Ovary (tissue), 7 donors: ENCODE measurements at regions not wholly inside any gene's neighbourhood (a gene's known extent, or its start where the extent isn't known, plus 50 kb on each side); places are given as distances from the start of the nearest gene placed in this dataset.

Experiments used
- DNase-seq, 5 donors: peaks; one replicate each; pipeline ENCODE4 v3.0.0-alpha.2; 2019 to 2020
- H3K27ac ChIP-seq, 2 donors: fragments of 200-600 bp; one replicate each; pipeline versions ENCODE4 v1.5.1 to v1.8.0; 2019 to 2022
- H3K27me3 ChIP-seq: fragments of 200-600 bp; one replicate; pipeline ENCODE4 v1.8.0; 2022
- H3K36me3 ChIP-seq: fragments of 200-600 bp; sonication (generic); one replicate; pipeline ENCODE4 v1.5.1; 2019
- H3K4me1 ChIP-seq: one replicate; pipeline ENCODE4 v1.8.1; 2013; ENCODE audit warnings: mild to moderate bottlenecking, moderate library complexity; ENCODE audit not compliant: insufficient read depth
- H3K4me3 ChIP-seq: fragments of 200-600 bp; sonication (generic); one replicate; pipeline ENCODE4 v1.5.1; 2017
- H3K9me3 ChIP-seq, 2 donors: fragments of 200-600 bp in 1 of 2; sonication (generic) in 1 of 2; one replicate each; pipeline versions ENCODE4 v1.5.1 to v1.8.1; 2013 to 2019; ENCODE audit warnings: mild to moderate bottlenecking in 1 of 2, moderate library complexity in 1 of 2
- CTCF ChIP-seq, 3 donors: fragments of 450-650 bp in 2 of 3; fragments of 200-600 bp in 1 of 3; IDR thresholded peaks; one replicate each; pipeline versions ENCODE4 v1.5.1 to v1.8.0; 2016 to 2022; ENCODE audit warnings: antibody characterized with exemption in 3 of 3, mild to moderate bottlenecking in 1 of 3
- EP300 ChIP-seq: sonication (generic); formaldehyde crosslinking; IDR thresholded peaks from one replicate; pipeline ENCODE4 v1.6.1; 2017; ENCODE audit warnings: antibody characterized with exemption
- POLR2A ChIP-seq: fragments of 450-650 bp; IDR thresholded peaks from one replicate; pipeline ENCODE4 v1.6.1; 2017; ENCODE audit warnings: antibody characterized with exemption, mild to moderate bottlenecking, moderate library complexity
- WGBS, 3 donors: extraction: QIAGEN DNeasy Blood & Tissue Kit in 1 of 3; methylation state at CpG; one replicate each; pipeline versions ENCODE4 v1.1.5 to v1.1.7; 2013 to 2017; 5-methylcytosine and 5-hydroxymethylcytosine counted together
- intact Hi-C, 4 donors: fragments of 100-400 bp; cut with DNase I; formaldehyde crosslinking; loops; one replicate each; pipeline versions ENCODE4 v1.11.0 to v1.15.1; 2022 to 2023
- donor health status: DM: no; HTN: no; CAD: no; lungs with moderate emphysema.
- donor health status: DM: no; HTN: no; CAD: no.
- donor health status: Bipolar disorder and iron deficiency.
- donor health status: DM: no; HTN: no; CAD: no.
- donor health status: DM: yes; HTN: yes; CAD: no.

- no peak for DNase-seq
- no peak overlapping the region for H3K4me3 ChIP-seq
- 77 to 85% (median 81%) methylated on average over 14 of the region's 14 CpGs for WGBS, 3 donors
- intact Hi-C loops = no loop called here
- no peaks in the 10 kb centered on the region for H3K27me3 ChIP-seq
- no peak overlapping the region for H3K27ac ChIP-seq
- TF ChIP-seq CTCF (IDR thresholded peaks at IDR 0.05) (no peak), POLR2A (no peak), EP300 (no peak)
- H3K36me3 ChIP-seq = no peaks in the 10 kb centered on the region
- H3K4me1 ChIP-seq = no peaks in the 10 kb centered on the region
- no peaks in the 10 kb centered on the region for H3K9me3 ChIP-seq
Measured at GRCh38 chr20:29687438-29687837, 1570.0 kb upstream of the DEFB115 start.

- H3K27ac ChIP-seq = no peak overlapping the region
- H3K27me3 ChIP-seq = no peaks in the 10 kb centered on the region
- H3K36me3 ChIP-seq = no peaks in the 10 kb centered on the region
- H3K4me3 ChIP-seq = no peak overlapping the region
- no peaks in the 10 kb centered on the region for H3K9me3 ChIP-seq
- WGBS, 3 donors = 54 to 68% (median 64%) methylated on average over 46 to 48 of the region's 48 CpGs
- H3K4me1 ChIP-seq = no peaks in the 10 kb centered on the region
- no peak for TF ChIP-seq EP300
- no peak for TF ChIP-seq CTCF (IDR thresholded peaks at IDR 0.05)
- no peak for TF ChIP-seq POLR2A
- no peak for DNase-seq
- intact Hi-C loops = no loop called here
Measured at GRCh38 chr20:29689411-29690225, 1567.8 kb upstream of the DEFB115 start.

GRCh38 chr20:29690274-29690673 is 1567.2 kb upstream of the DEFB115 start:
- Histone ChIP-seq H3K27me3 (no peaks in the 10 kb centered on the region), H3K4me3 (no peak overlapping the region), H3K4me1 (no peaks in the 10 kb centered on the region), H3K27ac (no peak overlapping the region), H3K9me3 (no peaks in the 10 kb centered on the region), H3K36me3 (no peaks in the 10 kb centered on the region)
- intact Hi-C loops = no loop called here
- 89 to 90% (median 90%) methylated on average over 19 of the region's 19 CpGs for WGBS, 3 donors
- no peak for DNase-seq
- TF ChIP-seq POLR2A = no peak
- no peak for TF ChIP-seq EP300
- no peak for TF ChIP-seq CTCF (IDR thresholded peaks at IDR 0.05)

GRCh38 chr20:29740601-29740950 is 1516.9 kb upstream of the DEFB115 start:
- 51 to 61% (median 58%) methylated on average over 17 to 35 of the region's 35 CpGs for WGBS, 3 donors
- TF ChIP-seq CTCF (IDR thresholded peaks at IDR 0.05) (no peak), EP300 (no peak), POLR2A (no peak)
- Histone ChIP-seq H3K27ac (no peak overlapping the region), H3K4me3 (no peak overlapping the region), H3K36me3 (no peaks in the 10 kb centered on the region), H3K4me1 (no peaks in the 10 kb centered on the region), H3K9me3 (no peaks in the 10 kb centered on the region), H3K27me3 (no peaks in the 10 kb centered on the region)
- intact Hi-C loops = no loop called here
- no peak for DNase-seq
